ENCODE measurements at regions not wholly inside any gene's neighbourhood (a gene's known extent, or its start where the extent isn't known, plus 50 kb on each side); places are given as distances from the start of the nearest gene placed in this dataset.

- Histone ChIP-seq H3K4me1 (no peaks in the 10 kb centered on the region), H3K9me3 (peaks cover 0 to 8% (median 5%) of the 10 kb centered on the region in 4 donors), H3K36me3 (no peaks in the 10 kb centered on the region), H3K27me3 (no peaks in the 10 kb centered on the region), H3K4me3 (no peak overlapping the region), H3K27ac (no peak overlapping the region)
- WGBS, 2 donors: 86 to 87% methylated on average over 3 of the region's 3 CpGs
- ATAC-seq (ENCODE audit: low FRiP score in 2 of 2) (no peak), DNase-seq (no peak)
- TF ChIP-seq POLR2A (IDR thresholded peaks at IDR 0.05) (no peak), CTCF (IDR thresholded peaks at IDR 0.05) (no peak), EP300 (IDR thresholded peaks at IDR 0.05) (no peak)
These were observed 1374.4 kb upstream of the MAP3K7 start for GRCh38 chr6:91961236-91961635.

- Histone ChIP-seq H3K36me3 (no peaks in the 10 kb centered on the region), H3K27me3 (no peaks in the 10 kb centered on the region), H3K27ac (no peak overlapping the region), H3K4me3 (no peak overlapping the region), H3K4me1 (no peaks in the 10 kb centered on the region), H3K9me3 (no peaks in the 10 kb centered on the region)
- WGBS, 2 donors: 84 to 86% methylated on average over 2 of the region's 2 CpGs
- ATAC-seq (ENCODE audit: low FRiP score in 2 of 2) (no peak), DNase-seq (no peak)
- no peak for TF ChIP-seq EP300 (IDR thresholded peaks at IDR 0.05)
- TF ChIP-seq POLR2A (IDR thresholded peaks at IDR 0.05): no peak
- TF ChIP-seq POLR2AphosphoS5 (IDR thresholded peaks at IDR 0.05): no peak
- no peak for TF ChIP-seq CTCF (IDR thresholded peaks at IDR 0.05)
These were observed 1355.0 kb upstream of the MAP3K7 start for GRCh38 chr6:91941838-91942237.

- Histone ChIP-seq H3K9me3 (no peaks in the 10 kb centered on the region), H3K36me3 (no peaks in the 10 kb centered on the region), H3K4me3 (no peak overlapping the region), H3K27ac (no peak overlapping the region), H3K27me3 (no peaks in the 10 kb centered on the region), H3K4me1 (no peaks in the 10 kb centered on the region)
- ATAC-seq (ENCODE audit: low FRiP score in 2 of 2) (no peak), DNase-seq (no peak)
- WGBS, 2 donors: 95 to 96% methylated on average over 1 of the region's 1 CpG
- TF ChIP-seq EP300 (IDR thresholded peaks at IDR 0.05) (no peak), POLR2A (IDR thresholded peaks at IDR 0.05) (no peak), CTCF (IDR thresholded peaks at IDR 0.05) (no peak), POLR2AphosphoS5 (IDR thresholded peaks at IDR 0.05) (no peak)
These were observed 1353.9 kb upstream of the MAP3K7 start for GRCh38 chr6:91940801-91941200.

- H3K27ac ChIP-seq: no peak overlapping the region
- no peaks in the 10 kb centered on the region for H3K27me3 ChIP-seq
- no peaks in the 10 kb centered on the region for H3K9me3 ChIP-seq
- TF ChIP-seq CTCF (IDR thresholded peaks at IDR 0.05): no peak
- TF ChIP-seq EP300 (IDR thresholded peaks at IDR 0.05): no peak
- TF ChIP-seq POLR2AphosphoS5 (IDR thresholded peaks at IDR 0.05): no peak
- no peak for TF ChIP-seq POLR2A (IDR thresholded peaks at IDR 0.05)
- WGBS, 2 donors: 91 to 93% methylated on average over 15 of the region's 15 CpGs
- no peaks in the 10 kb centered on the region for H3K4me1 ChIP-seq
- no peak overlapping the region for H3K4me3 ChIP-seq
- no peaks in the 10 kb centered on the region for H3K36me3 ChIP-seq
- peak; percentile 14 to 37 for ATAC-seq (ENCODE audit: low FRiP score in 2 of 2)
- DNase-seq: peak in 1 of 2 donors; percentile 33
These were observed 1340.0 kb upstream of the MAP3K7 start for GRCh38 chr6:91926827-91927226.

- WGBS, 2 donors: 83 to 86% methylated on average over 10 of the region's 10 CpGs
- no peaks in the 10 kb centered on the region for H3K36me3 ChIP-seq
- no peak for TF ChIP-seq EP300 (IDR thresholded peaks at IDR 0.05)
- TF ChIP-seq POLR2A (IDR thresholded peaks at IDR 0.05): no peak
- no peak for TF ChIP-seq CTCF (IDR thresholded peaks at IDR 0.05)
- no peak for TF ChIP-seq POLR2AphosphoS5 (IDR thresholded peaks at IDR 0.05)
- H3K4me3 ChIP-seq: no peak overlapping the region
- H3K27ac ChIP-seq: no peak overlapping the region
- no peaks in the 10 kb centered on the region for H3K27me3 ChIP-seq
- DNase-seq: no peak
- no peaks in the 10 kb centered on the region for H3K4me1 ChIP-seq
- ATAC-seq (ENCODE audit: low FRiP score in 2 of 2): no peak
- no peaks in the 10 kb centered on the region for H3K9me3 ChIP-seq
These were observed 1339.5 kb upstream of the MAP3K7 start for GRCh38 chr6:91926361-91926760.

All from upper lobe of left lung (tissue), 6 donors.